A549 (cell line): ENCODE measurements at regions not wholly inside any gene's neighbourhood (a gene's known extent, or its start where the extent isn't known, plus 50 kb on each side); places are given as distances from the start of the nearest gene placed in this dataset.

Experiments
- BHLHE40 ChIP-seq: IDR thresholded peaks from 2 replicates; pipeline ENCODE4 v1.6.1; 2012; ENCODE audit warnings: low read depth, low read length, inconsistent platforms
- CEBPB ChIP-seq, 2 experiments: fragments of >200 bp in 1 of 2; sonication (Bioruptor Twin) in 1 of 2; formaldehyde crosslinking in 1 of 2; IDR thresholded peaks; 2 replicates each; pipeline ENCODE4 v1.6.1; 2012 to 2016
- EP300 ChIP-seq, 2 experiments: fragments of >200 bp; sonication (Bioruptor Twin); formaldehyde crosslinking; IDR thresholded peaks; 2 replicates in 1 of 2; 3 replicates in 1 of 2; pipeline ENCODE4 v1.6.1; 2016 to 2017
- HDAC2 ChIP-seq: fragments of 200-600 bp; sonication (generic); IDR thresholded peaks from 2 replicates; pipeline ENCODE4 v1.6.1; 2016
- JUN ChIP-seq, 2 experiments: fragments of >200 bp; sonication (Bioruptor Twin); formaldehyde crosslinking; IDR thresholded peaks; 2 replicates in 1 of 2; 3 replicates in 1 of 2; pipeline ENCODE4 v1.6.1; 2016 to 2017
- MAFK ChIP-seq: fragments of 450-650 bp; IDR thresholded peaks from 2 replicates; pipeline ENCODE4 v1.6.1; 2014; ENCODE audit not compliant: partially characterized antibody
- PHF8 ChIP-seq: fragments of 200-600 bp; sonication (generic); IDR thresholded peaks from 2 replicates; pipeline ENCODE4 v1.6.1; 2016; ENCODE audit warnings: low read depth, mild to moderate bottlenecking, antibody characterized with exemption, moderate library complexity, borderline replicate concordance
- POLR2AphosphoS2 ChIP-seq: conservative IDR thresholded peaks from 2 replicates; pipeline ENCODE4 v1.6.1; 2012; ENCODE audit warnings: low read length, improper control_type of control experiment, inconsistent platforms
- RARB ChIP-seq: fragments of 250-450 bp; sonication (Bioruptor Pico); IDR thresholded peaks from 2 replicates; pipeline ENCODE4 v1.8.0; 2021; ENCODE audit warnings: mild to moderate bottlenecking, moderate library complexity
- TF ChIP-seq, protein P1 (sequence below): fragments of >200 bp; sonication (Bioruptor Twin); formaldehyde crosslinking; IDR thresholded peaks from 3 replicates; pipeline ENCODE4 v1.6.1; 2016
- TF ChIP-seq, protein P2 (sequence below): fragments of >200 bp; sonication (Bioruptor Twin); formaldehyde crosslinking; IDR thresholded peaks from 3 replicates; pipeline ENCODE4 v1.5.1; 2016
- TF ChIP-seq, protein P3 (sequence below): fragments of 250-450 bp; sonication (Bioruptor Pico); IDR thresholded peaks from 2 replicates; pipeline ENCODE4 v1.5.0; 2021; ENCODE audit warnings: mild to moderate bottlenecking, moderate library complexity, borderline replicate concordance
- TF ChIP-seq, protein P4 (sequence below): fragments of 450-650 bp; IDR thresholded peaks from 2 replicates; pipeline ENCODE4 v1.6.1; 2014; ENCODE audit warnings: antibody characterized with exemption

- TF ChIP-seq, protein P1, sequence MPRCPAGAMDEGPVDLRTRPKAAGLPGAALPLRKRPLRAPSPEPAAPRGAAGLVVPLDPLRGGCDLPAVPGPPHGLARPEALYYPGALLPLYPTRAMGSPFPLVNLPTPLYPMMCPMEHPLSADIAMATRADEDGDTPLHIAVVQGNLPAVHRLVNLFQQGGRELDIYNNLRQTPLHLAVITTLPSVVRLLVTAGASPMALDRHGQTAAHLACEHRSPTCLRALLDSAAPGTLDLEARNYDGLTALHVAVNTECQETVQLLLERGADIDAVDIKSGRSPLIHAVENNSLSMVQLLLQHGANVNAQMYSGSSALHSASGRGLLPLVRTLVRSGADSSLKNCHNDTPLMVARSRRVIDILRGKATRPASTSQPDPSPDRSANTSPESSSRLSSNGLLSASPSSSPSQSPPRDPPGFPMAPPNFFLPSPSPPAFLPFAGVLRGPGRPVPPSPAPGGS = no peak
- TF ChIP-seq, protein P2, sequence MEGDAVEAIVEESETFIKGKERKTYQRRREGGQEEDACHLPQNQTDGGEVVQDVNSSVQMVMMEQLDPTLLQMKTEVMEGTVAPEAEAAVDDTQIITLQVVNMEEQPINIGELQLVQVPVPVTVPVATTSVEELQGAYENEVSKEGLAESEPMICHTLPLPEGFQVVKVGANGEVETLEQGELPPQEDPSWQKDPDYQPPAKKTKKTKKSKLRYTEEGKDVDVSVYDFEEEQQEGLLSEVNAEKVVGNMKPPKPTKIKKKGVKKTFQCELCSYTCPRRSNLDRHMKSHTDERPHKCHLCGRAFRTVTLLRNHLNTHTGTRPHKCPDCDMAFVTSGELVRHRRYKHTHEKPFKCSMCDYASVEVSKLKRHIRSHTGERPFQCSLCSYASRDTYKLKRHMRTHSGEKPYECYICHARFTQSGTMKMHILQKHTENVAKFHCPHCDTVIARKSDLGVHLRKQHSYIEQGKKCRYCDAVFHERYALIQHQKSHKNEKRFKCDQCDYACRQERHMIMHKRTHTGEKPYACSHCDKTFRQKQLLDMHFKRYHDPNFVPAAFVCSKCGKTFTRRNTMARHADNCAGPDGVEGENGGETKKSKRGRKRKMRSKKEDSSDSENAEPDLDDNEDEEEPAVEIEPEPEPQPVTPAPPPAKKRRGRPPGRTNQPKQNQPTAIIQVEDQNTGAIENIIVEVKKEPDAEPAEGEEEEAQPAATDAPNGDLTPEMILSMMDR = no peak
- TF ChIP-seq, protein P3, sequence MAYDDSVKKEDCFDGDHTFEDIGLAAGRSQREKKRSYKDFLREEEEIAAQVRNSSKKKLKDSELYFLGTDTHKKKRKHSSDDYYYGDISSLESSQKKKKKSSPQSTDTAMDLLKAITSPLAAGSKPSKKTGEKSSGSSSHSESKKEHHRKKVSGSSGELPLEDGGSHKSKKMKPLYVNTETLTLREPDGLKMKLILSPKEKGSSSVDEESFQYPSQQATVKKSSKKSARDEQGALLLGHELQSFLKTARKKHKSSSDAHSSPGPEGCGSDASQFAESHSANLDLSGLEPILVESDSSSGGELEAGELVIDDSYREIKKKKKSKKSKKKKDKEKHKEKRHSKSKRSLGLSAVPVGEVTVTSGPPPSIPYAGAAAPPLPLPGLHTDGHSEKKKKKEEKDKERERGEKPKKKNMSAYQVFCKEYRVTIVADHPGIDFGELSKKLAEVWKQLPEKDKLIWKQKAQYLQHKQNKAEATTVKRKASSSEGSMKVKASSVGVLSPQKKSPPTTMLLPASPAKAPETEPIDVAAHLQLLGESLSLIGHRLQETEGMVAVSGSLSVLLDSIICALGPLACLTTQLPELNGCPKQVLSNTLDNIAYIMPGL (CRISPR knock-in tag) = no peak
- TF ChIP-seq CEBPB (IDR thresholded peaks at IDR 0.05) = no peak
- no peak for TF ChIP-seq POLR2AphosphoS2
- TF ChIP-seq EP300 (IDR thresholded peaks at IDR 0.05) = no peak
- no peak for TF ChIP-seq PHF8
- no peak for TF ChIP-seq RARB
- TF ChIP-seq JUN (IDR thresholded peaks at IDR 0.05) = no peak
- no peak for TF ChIP-seq MAFK
- TF ChIP-seq HDAC2 = no peak
- TF ChIP-seq, protein P4, sequence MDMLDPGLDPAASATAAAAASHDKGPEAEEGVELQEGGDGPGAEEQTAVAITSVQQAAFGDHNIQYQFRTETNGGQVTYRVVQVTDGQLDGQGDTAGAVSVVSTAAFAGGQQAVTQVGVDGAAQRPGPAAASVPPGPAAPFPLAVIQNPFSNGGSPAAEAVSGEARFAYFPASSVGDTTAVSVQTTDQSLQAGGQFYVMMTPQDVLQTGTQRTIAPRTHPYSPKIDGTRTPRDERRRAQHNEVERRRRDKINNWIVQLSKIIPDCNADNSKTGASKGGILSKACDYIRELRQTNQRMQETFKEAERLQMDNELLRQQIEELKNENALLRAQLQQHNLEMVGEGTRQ = no peak
- no peak for TF ChIP-seq BHLHE40
Observed at GRCh38 chr20:19883501-19883900, 125.4 kb downstream of the RIN2 start.
